Ishikawa (cell line): ENCODE measurements at regions not wholly inside any gene's neighbourhood (a gene's known extent, or its start where the extent isn't known, plus 50 kb on each side); places are given as distances from the start of the nearest gene placed in this dataset.

ENCODE experiments used
- CEBPB ChIP-seq: IDR thresholded peaks from 2 replicates; pipeline ENCODE4 v1.6.1; 2012
- CREB1 ChIP-seq: IDR thresholded peaks from 2 replicates; pipeline ENCODE4 v1.6.1; 2012; ENCODE audit warnings: low read depth
- EGR1 ChIP-seq: IDR thresholded peaks from 2 replicates; pipeline ENCODE4 v1.6.1; 2012
- EP300 ChIP-seq: IDR thresholded peaks from 2 replicates; pipeline ENCODE4 v1.6.1; 2012; ENCODE audit warnings: borderline replicate concordance
- FOXM1 ChIP-seq: IDR thresholded peaks from 2 replicates; pipeline ENCODE4 v1.6.1; 2012; ENCODE audit warnings: low read depth, borderline replicate concordance
- MAX ChIP-seq: IDR thresholded peaks from 2 replicates; pipeline ENCODE4 v1.6.1; 2012
- NFIC ChIP-seq: IDR thresholded peaks from 2 replicates; pipeline ENCODE4 v1.6.1; 2012
- RAD21 ChIP-seq: IDR thresholded peaks from 2 replicates; pipeline ENCODE4 v1.6.1; 2012; ENCODE audit warnings: low read depth
- REST ChIP-seq: IDR thresholded peaks from 2 replicates; pipeline ENCODE4 v1.6.1; 2012; ENCODE audit warnings: low read depth, mild to moderate bottlenecking
- TAF1 ChIP-seq: IDR thresholded peaks from 2 replicates; pipeline ENCODE4 v1.6.1; 2012; ENCODE audit warnings: low read depth, mild to moderate bottlenecking
- TCF12 ChIP-seq: IDR thresholded peaks from 2 replicates; pipeline ENCODE4 v1.6.1; 2012; ENCODE audit warnings: low read depth
- TEAD4 ChIP-seq: IDR thresholded peaks from 2 replicates; pipeline ENCODE4 v1.6.1; 2012
- YY1 ChIP-seq: IDR thresholded peaks from 2 replicates; pipeline ENCODE4 v1.6.1; 2012; ENCODE audit warnings: low read depth
- TF ChIP-seq, protein P1 (sequence below): IDR thresholded peaks from 2 replicates; pipeline ENCODE4 v1.6.1; 2012

DNA sequence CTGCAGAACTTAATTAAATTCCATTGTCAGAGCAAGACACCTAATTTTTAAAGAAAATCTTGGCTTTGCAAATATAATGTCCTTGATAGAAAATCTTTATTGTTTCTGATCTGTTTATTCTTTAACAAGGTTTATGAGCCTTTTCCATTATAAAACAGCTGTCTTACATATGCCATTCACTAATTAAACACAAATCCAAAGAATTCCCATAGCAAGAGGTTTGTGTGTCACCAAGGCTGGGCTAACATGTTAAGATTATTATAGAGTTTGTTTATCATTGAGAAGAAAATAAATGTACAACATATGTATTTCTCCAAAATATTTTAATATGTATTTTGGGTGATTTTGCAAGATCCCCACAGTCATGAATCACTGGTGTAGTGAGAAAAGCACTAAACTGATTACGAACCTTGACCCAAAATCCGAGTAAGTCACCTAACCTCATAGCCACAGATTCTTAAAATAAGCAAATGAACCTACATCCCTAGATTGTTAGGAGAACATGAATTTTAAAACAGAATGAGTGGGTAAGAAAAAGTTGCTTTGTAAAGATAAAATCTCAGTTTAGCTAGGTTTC, 694.8 kb upstream of the INTU start:
- no peak for TF ChIP-seq CEBPB
- TF ChIP-seq REST: no peak
- TF ChIP-seq NFIC: no peak
- no peak for TF ChIP-seq EP300
- no peak for TF ChIP-seq TCF12
- TF ChIP-seq, protein P1, sequence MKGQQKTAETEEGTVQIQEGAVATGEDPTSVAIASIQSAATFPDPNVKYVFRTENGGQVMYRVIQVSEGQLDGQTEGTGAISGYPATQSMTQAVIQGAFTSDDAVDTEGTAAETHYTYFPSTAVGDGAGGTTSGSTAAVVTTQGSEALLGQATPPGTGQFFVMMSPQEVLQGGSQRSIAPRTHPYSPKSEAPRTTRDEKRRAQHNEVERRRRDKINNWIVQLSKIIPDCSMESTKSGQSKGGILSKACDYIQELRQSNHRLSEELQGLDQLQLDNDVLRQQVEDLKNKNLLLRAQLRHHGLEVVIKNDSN: no peak
- no peak for TF ChIP-seq FOXM1
- TF ChIP-seq TEAD4: no peak
- TF ChIP-seq TAF1: no peak
- TF ChIP-seq RAD21: no peak
- no peak for TF ChIP-seq EGR1
- TF ChIP-seq YY1: no peak
- no peak for TF ChIP-seq CREB1
- TF ChIP-seq MAX: no peak
